T-helper 1 cell (primary cell): ENCODE measurements at regions not wholly inside any gene's neighbourhood (a gene's known extent, or its start where the extent isn't known, plus 50 kb on each side); places are given as distances from the start of the nearest gene placed in this dataset.
"Not testable (repeated sequence)": the region's sequence is repeated elsewhere in the genome, so short reads cannot be mapped to it uniquely, and the experiment has no call there.

ENCODE experiments used
- DNase-seq, 5 donors: peaks; one replicate each; pipeline ENCODE4 v3.0.0-alpha.2; 2012 to 2020

- DNase-seq: no peak
Measured at GRCh38 chr7:56213574-56213973, 97.4 kb upstream of the NUPR2 start.

GRCh38 chr7:56206420-56206819 lies 90.2 kb upstream of the NUPR2 start:
- no peak for DNase-seq

GRCh38 chr7:56199639-56200038 lies 83.4 kb upstream of the NUPR2 start:
- DNase-seq: no peak

GRCh38 chr7:56196195-56196594 lies 80.0 kb upstream of the NUPR2 start:
- not testable (repeated sequence) for DNase-seq

GRCh38 chr7:56188823-56189346 lies 72.7 kb upstream of the NUPR2 start:
- no peak for DNase-seq

GRCh38 chr7:56188376-56188775 lies 72.2 kb upstream of the NUPR2 start:
- DNase-seq: no peak

- DNase-seq: no peak
Measured at GRCh38 chr7:56181010-56181409, 64.8 kb upstream of the NUPR2 start.

GRCh38 chr7:56175771-56176170 lies 59.6 kb upstream of the NUPR2 start:
- no peak for DNase-seq

- no peak for DNase-seq
Measured at GRCh38 chr7:56174875-56175760, 58.9 kb upstream of the NUPR2 start.

GRCh38 chr7:56174346-56174874 lies 58.2 kb upstream of the NUPR2 start:
- DNase-seq: no peak
